GM21390 (cell line): ENCODE measurements at regions not wholly inside any gene's neighbourhood (a gene's known extent, or its start where the extent isn't known, plus 50 kb on each side); places are given as distances from the start of the nearest gene placed in this dataset.

ENCODE experiments used
- ATAC-seq: cut with Tn5 transposase; IDR thresholded peaks from one replicate; pipeline ENCODE4 v1.9.1; 2021; ENCODE audit not compliant: unreplicated experiment

DNA sequence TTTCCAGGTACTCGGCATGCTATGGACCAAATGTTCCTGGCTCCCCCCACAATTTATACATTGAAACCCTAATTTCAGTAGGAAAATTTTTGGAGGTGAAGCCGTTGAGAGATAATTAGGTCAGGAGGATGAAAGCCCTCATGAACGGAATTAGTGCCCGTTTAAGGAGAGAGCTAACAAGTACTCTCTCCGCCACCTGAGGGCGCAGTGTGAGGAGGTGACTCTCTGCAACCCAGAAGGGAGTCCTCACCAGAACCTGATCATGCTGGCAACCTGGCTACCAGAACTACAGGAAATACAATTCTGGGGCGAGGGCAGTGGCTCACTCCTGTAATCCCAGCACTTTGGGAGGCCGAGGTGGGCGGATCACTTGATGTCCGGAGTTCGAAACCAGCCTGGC lies 397.8 kb downstream of the SLITRK5 start:
- no peak for ATAC-seq

GRCh38 chr13:88071371-88071770 lies 400.2 kb downstream of the SLITRK5 start:
- no peak for ATAC-seq

DNA sequence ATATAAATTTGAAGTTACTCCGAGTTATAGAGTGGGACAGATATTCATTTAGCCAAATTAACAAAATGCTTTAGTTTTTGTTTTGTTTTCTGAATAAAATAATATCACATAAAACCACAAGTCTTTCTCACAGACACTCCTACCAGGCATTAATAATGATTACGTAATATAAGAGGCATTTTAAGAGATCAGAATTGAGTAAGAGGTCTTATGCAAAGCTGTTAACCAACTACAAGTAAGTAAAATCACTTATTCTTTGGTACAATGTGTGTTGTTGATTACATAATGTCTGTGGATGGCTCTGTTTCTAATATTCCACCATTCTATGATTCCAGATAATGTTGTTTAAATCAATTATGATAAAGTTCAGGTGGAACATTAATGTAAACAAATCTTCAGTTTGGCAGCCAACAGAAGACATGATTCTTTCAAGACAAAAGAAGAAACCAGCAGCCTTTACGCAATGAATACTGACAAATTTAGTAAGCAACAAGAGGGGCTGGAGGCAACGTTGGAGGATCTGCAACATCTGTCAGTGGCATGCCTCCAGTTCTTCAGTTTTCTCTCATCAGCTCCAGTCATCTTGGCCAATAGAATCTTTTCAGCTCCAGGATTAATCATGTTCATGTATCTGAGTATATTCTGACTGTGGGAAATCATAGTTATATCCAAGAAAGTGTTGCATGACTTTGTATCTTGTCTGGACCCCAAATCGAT lies 403.8 kb downstream of the SLITRK5 start:
- no peak for ATAC-seq

- ATAC-seq = no peak
Observed at GRCh38 chr13:88085036-88085435, 413.9 kb downstream of the SLITRK5 start.

DNA sequence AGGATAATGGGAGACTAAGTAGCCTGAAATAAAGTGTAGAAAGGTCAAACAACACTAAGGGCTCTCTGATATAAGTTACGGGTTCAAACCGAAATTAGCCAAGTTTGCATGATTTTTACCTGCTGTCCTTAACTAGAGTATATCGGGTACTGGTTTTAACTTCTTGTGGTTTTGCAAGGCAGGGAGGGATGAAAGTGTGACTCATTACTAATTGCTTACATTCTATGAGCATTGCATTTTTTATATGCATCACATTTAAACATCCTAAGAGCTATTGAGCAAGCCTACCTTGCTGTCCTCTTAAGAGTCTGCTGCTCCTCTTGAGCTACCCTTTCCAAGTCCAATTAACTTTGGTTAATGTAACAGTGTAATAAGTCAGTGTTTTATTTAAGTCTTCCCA lies 415.4 kb downstream of the SLITRK5 start:
- ATAC-seq = no peak

- ATAC-seq = no peak
Observed at GRCh38 chr13:88097541-88097940, 426.4 kb downstream of the SLITRK5 start.

DNA sequence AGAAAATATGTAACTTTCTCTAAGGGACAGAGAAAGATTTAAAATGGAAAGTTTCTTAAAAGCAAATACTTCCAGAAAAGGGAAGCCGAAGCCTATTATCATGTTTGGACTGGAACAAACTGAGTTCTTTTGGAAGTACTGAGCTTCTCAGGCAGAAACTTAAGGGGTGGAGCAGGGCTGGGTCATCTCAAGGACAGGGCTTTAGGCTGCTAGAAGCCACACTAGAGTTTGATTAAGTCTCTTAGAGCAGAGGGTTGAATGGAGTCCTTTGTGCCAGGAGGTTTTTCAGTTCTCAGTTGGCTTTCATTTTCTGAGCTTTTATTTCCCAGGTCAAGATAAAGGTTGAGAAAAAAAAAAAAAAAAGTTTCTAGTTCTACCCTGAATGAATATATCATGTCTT lies 432.7 kb downstream of the SLITRK5 start:
- ATAC-seq = no peak

DNA sequence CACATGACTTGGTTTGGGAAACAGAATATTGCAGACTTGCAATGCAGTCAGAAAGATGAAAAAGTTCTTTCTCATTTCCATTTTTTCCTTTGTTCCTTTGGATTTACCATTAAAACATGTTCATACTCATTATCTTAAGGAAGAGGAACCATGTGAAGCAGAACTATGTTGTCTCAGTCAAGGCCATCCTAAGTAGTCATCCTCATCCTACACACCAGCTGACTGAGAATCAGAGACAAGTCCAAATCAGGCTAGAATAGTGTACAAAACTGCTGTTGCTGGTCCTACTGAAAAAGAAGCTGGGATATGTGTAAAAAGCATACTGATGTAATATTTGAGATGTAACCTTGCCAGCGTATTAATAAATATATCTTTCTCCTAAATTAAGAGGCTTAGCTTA lies 433.4 kb downstream of the SLITRK5 start:
- ATAC-seq = no peak

GRCh38 chr13:88107570-88107969 lies 436.4 kb downstream of the SLITRK5 start:
- no peak for ATAC-seq

GRCh38 chr13:88112526-88112925 lies 441.4 kb downstream of the SLITRK5 start:
- no peak for ATAC-seq

- ATAC-seq = no peak
Observed at GRCh38 chr13:88115976-88116375, 444.8 kb downstream of the SLITRK5 start.

DNA sequence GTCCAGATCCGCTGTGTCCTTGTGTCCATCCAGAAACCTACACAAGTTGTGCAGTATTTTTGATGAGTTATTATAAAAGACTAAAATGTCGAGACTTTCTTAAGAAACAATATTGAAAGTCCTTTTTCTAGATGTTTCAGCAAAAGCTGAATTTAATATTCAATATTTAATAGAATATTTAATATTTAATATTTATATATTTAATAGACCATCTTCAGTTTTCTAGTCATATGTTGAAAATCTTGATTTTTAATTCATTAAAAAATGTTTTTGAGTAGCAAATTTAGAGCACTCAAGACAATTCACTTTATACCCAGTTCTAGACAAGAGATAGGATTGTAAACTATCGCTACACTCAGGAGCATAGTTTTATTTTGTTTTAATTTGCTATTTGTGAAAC lies 447.8 kb downstream of the SLITRK5 start:
- ATAC-seq = no peak

GRCh38 chr13:88124142-88124541 lies 453.0 kb downstream of the SLITRK5 start:
- no peak for ATAC-seq

GRCh38 chr13:88125055-88125454 lies 453.9 kb downstream of the SLITRK5 start:
- no peak for ATAC-seq

DNA sequence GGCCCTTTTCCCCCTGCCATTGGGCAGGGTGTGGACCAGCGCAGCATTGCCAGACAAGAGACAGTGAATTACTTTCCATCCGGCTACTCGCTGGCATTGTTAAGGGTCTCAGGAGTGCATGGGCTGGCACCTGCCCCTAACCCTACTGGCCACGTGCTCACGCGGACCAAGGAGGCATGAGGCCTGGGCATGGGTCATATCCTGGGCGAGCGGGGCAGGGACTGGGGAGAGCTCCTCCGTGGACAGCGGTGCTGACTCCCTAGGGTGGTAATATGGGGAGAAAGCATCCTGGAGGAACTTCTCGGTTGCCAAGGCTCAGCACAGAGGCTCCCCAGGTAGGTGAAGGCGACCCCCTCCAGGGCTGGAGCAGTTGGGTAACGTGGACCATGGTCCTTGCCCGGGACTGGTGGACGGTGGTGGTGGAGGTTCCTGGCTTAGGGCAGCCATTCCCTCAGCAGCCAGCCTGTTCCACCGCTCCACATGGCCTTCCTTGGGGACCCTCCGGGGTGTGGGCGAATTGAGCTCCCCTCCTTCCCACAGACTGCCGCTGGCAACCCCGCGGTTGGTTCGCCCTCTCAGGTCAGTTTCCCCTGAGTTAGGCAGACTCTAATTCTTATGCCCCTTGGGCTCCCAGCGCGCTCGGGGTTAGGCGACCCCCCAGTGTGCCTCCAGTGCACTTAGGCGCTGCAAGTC lies 465.1 kb downstream of the SLITRK5 start:
- ATAC-seq = no peak

DNA sequence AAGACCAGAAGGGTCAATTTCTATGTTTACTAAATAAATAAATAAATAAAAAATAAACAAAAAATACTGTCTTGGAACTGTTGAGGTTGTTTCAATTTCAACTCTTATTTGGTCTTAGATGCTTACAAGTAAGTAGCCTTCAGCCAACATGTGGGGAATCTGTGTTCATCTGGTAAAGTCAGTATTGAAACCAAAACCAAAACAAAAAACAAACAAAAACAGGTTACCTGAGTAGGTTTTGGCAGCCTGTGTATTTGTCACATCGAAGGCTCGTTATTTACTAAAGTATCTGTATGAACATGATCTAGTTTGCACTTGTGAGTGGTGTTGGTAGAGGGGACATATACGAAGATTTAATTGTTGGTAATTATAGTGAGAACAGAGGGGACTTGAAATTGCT lies 471.5 kb downstream of the SLITRK5 start:
- no peak for ATAC-seq

- ATAC-seq = no peak
Observed at GRCh38 chr13:88144580-88144979, 473.4 kb downstream of the SLITRK5 start.

GRCh38 chr13:88153353-88153752 lies 482.2 kb downstream of the SLITRK5 start:
- no peak for ATAC-seq

GRCh38 chr13:88154001-88154400 lies 482.8 kb downstream of the SLITRK5 start:
- no peak for ATAC-seq

DNA sequence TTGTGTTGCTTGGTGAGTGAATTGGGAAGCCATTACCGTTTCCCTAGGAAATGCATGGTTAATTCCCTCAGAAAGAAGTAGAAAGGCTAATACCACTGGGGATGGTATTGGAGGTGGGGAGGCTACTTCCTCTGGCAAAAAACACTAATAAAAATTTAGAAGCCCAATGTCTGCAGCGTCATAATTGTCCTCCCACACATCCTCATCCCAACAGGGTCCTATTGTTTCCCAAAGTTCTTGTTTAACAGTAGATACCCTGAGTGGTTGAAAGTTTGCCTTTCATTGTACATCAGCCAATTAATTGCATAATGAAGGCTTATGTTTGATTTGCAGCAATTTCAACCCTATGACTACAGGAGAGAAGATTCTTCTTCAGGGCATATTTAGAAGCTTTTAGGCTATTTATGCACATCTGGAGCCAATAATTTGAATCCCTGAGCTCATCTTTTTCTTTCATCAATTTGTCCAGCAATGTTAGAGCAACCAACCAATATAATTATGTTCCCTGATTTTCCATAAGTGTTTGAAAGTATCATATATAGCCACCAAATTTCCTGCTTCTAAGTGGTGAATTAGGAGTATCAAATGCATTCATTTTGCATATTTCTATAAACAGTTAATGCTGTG lies 491.0 kb downstream of the SLITRK5 start:
- no peak for ATAC-seq

- no peak for ATAC-seq
Observed at GRCh38 chr13:88176231-88176630, 505.1 kb downstream of the SLITRK5 start.

DNA sequence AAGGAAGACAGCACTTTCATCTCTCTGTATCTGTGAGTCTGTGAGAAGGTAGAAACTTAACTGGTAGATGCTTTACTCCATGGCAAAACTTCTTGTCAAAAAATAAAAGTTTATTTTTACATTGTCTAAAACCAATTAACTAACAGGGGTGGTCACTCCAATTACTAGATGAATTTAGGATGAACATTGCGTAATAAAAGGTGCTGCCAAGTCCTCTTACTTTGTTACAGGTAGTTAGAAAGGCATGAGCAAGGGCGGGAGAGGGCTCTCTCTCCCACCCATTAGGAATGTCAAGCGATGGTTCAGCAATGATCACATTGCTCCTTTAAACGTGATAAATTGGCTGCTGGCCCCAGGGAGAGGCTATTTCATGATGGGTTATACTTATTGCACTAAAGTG lies 512.3 kb downstream of the SLITRK5 start:
- no peak for ATAC-seq
